Liver (tissue), 3 donors: ENCODE measurements at regions not wholly inside any gene's neighbourhood (a gene's known extent, or its start where the extent isn't known, plus 50 kb on each side); places are given as distances from the start of the nearest gene placed in this dataset.

Experiments used
- TAF1 ChIP-seq: conservative IDR thresholded peaks from 2 replicates; pipeline ENCODE4 v1.6.1; 2016; ENCODE audit warnings: antibody characterized with exemption, mild to moderate bottlenecking
- ZBTB33 ChIP-seq: IDR thresholded peaks from 2 replicates; pipeline ENCODE4 v1.6.1; 2016; ENCODE audit warnings: antibody characterized with exemption
- TF ChIP-seq, protein P1 (sequence below): fragments of 150-350 bp; IDR thresholded peaks from 2 replicates; pipeline ENCODE4 v1.5.1; 2017; ENCODE audit warnings: improper control_type of control experiment, low read depth, low read length; ENCODE audit not compliant: missing input control
- donor health status: healthy.
- donor health status: healthy.

DNA sequence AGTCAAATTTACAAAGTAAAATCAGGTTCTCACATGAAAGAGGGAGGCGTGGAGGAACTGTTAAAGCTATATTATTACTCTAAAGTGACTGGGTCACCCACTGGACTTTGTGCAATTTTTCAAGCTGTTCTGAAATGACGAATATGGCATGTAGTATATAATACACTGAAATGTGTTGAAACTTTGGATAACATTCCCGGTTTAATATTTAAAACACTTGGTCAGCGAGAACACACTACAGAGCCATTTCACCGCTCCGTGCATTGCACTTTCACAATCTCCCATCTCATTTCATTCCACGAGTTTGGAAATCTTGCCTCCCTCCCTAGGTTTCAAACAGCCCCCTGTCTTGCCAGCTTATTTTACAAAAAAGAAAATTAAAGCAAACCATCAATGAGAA lies 337.9 kb downstream of the WDR11 start:
- TF ChIP-seq, protein P1, sequence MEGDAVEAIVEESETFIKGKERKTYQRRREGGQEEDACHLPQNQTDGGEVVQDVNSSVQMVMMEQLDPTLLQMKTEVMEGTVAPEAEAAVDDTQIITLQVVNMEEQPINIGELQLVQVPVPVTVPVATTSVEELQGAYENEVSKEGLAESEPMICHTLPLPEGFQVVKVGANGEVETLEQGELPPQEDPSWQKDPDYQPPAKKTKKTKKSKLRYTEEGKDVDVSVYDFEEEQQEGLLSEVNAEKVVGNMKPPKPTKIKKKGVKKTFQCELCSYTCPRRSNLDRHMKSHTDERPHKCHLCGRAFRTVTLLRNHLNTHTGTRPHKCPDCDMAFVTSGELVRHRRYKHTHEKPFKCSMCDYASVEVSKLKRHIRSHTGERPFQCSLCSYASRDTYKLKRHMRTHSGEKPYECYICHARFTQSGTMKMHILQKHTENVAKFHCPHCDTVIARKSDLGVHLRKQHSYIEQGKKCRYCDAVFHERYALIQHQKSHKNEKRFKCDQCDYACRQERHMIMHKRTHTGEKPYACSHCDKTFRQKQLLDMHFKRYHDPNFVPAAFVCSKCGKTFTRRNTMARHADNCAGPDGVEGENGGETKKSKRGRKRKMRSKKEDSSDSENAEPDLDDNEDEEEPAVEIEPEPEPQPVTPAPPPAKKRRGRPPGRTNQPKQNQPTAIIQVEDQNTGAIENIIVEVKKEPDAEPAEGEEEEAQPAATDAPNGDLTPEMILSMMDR = no peak
- TF ChIP-seq TAF1 (no peak), ZBTB33 (no peak)
